Kasumi-1 (cell line): ENCODE measurements at regions not wholly inside any gene's neighbourhood (a gene's known extent, or its start where the extent isn't known, plus 50 kb on each side); places are given as distances from the start of the nearest gene placed in this dataset.
A peak's percentile ranks its signal among the peaks of the same experiment; 100 is the strongest.

ENCODE experiments used
- DNase-seq, 2 experiments: peaks; one replicate each; lab custom pipeline; 2025; lab: John Stamatoyannopoulos, UW

DNA sequence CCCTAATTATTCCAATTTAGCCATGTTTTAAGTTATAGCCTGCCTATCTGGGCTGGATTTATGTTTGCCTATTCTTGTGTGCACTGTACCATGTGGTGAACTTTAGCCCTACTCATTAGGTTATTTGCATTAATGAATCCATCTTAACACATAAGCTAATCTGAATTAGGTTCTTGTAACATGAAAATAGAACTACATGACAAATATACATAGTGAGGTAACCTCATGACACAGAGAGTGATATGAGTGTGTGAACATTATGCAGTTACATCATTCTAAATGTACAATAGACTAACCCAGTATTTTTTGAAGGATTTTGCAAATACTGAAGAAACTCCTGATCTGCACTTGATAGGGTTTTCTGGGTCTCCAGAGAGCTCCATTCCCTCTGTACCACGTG is 733.7 kb upstream of the CITED2 start:
- DNase-seq = no peak

DNA sequence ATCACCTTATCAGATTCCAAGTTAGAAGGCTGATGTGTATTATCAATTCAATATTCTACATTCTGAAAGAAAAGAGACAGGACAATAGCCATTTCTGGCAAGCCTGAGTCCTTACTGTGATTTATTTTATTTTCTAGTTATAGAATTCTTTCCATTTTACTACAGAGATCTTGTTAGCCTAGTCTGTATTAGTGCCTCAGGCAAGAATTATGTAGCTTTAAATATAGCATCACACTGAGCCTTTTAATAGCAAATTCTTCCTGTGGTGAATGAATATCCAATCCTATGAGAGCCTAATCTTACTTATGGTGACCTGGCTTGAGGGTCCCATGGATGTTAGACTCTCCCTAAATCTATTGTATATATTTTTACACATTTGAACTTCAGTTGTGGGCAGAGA is 732.8 kb upstream of the CITED2 start:
- DNase-seq = no peak

DNA sequence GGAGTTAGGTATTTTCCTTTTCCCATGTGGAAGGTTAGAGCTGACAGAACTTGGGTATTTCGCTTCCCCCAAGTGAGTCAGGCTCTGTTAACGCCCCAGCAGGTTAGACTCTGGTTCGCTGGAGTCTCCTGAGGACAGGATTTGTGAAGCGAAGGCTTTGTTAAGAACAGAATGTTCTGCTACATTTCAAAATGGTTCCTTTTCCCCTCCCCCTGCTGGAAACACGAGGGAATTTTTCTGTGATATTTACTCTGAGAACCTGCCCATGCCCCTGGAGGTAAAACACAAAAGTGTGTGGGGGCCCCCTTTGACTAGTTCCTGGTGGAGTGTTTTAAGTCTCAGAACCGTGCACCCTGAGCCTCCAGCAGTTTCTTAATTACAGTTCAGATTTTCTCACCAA is 731.4 kb upstream of the CITED2 start:
- peak; percentile 34 to 40 for DNase-seq

DNA sequence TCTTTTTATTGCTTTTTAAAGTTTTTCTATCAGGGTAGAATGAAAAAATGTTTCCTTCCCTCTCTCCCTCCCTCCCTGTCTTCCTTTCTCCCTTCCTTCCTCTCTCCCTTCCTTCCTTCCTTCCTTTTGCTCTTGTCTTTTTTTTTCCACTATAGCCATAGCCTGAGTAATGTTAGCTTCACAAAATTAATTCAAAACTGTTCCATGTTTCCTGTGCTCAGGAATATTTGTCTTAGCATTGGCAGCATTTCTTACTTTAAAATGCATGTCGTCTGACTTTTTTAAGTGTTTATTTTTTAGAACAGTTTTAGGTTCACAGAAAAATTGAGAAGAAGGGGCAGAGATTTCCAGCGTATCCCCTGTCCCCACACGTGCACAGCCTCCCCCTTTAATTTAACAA is 730.8 kb upstream of the CITED2 start:
- DNase-seq = no peak

DNA sequence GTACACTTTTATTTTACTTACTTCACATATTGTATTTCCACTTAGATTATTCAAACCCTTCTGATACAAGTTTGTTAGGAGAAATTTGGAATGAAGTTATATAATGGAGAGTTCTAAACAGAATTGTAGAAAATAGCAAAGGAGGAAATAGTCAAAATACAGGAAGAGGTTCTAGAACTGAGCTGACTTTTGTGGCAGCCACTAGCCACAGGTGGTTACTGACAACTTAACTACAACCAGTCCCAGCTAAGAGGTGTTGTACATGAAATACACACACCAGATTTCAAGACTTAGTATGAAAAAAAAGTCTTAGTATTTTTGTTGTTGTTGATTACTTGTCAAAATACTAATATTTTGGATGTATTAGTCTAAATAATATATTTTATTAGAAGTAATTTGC is 727.4 kb upstream of the CITED2 start:
- peak; percentile 14 for DNase-seq

DNA sequence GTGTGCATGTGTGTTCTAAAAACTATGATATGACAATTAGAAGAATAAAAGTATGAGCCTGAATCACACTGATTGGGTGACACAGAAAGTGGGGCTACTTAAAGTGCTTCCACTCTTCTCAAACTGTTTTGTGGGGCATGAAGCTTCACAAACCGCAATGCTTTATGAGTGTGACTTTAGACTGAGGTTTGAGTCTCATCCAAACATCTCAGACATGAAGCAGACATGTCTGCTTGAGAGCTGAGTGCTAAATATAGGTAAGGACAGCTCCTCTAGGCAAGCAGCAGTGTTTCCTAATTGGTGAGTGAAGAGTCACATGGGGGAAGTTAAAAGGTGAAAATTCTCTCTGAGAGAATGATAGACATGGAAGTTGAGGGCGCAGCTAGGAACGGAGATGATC is 726.9 kb upstream of the CITED2 start:
- DNase-seq = no peak

DNA sequence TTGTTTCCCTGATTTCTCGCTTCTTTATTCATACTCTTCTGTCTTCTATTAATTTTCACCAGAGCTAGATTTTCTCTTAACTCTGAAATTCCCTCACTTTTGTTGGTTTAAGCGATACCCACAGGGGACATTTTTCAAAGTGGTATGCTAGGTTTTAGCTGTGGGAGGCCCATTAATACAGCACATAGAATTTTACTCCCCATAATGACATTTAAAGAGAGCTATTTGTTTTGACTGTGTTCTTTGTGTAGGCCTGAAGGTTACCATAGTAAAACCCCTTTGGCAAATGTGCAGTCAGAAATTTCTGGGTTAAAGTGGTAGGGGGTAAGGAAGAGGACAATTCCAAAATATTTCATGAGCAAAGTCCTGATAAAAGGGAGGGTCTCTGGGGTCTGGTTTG is 721.1 kb upstream of the CITED2 start:
- DNase-seq = no peak

DNA sequence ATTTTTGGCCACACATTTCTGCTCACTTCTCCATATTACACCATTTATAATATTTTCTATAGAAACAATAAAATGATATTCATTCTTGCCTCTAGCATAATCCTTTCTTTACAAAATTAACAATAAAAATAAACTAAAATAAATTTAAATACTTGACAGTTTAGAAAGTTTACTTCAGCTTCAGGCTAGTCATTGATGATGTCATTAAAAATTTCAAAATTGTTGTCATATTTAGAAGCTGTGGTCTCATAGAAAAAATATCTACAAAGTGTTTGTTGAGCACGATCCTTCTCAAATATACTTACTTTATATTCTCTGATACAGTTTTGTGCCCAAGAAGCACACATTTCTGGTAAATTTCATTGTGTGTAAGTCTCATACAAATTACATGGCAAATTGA is 717.4 kb upstream of the CITED2 start:
- no peak for DNase-seq

DNA sequence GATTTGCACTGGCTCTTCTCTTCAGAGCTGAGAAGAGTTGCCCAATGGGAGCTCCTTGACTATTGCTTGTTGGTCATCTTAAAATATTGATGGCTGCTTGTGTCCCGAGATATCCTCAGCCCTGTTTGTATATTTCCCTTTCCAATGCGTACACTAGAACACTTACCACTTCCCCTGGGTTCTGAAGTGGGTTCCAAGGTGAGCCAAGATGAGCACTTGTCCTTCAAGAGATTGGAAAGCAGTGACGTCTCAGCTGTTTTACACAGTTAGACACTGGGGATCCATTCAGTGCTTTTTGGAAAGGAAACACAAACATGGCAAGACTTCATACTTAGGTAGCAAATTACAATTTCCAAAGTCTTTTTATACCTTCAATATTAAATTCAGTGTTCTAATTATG is 716.4 kb upstream of the CITED2 start:
- no peak for DNase-seq

DNA sequence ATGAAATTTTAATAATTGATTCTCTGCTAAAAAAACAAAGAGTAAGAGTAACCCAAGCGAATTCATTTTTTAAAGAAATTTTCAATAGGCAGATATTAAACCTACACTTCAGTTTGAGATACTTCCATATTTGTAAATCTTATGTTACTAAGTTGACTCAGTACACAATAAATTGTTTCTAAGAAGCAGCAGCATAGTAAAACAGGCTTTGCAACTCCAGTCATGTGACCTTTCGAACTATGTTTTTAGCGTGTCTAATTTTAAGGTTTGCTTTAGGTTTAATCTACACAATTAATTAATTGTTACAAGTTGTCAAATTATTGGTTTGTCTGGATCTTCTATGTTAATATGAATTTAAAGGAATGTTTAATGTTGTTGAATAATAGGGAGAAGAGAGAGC is 708.9 kb upstream of the CITED2 start:
- no peak for DNase-seq

DNA sequence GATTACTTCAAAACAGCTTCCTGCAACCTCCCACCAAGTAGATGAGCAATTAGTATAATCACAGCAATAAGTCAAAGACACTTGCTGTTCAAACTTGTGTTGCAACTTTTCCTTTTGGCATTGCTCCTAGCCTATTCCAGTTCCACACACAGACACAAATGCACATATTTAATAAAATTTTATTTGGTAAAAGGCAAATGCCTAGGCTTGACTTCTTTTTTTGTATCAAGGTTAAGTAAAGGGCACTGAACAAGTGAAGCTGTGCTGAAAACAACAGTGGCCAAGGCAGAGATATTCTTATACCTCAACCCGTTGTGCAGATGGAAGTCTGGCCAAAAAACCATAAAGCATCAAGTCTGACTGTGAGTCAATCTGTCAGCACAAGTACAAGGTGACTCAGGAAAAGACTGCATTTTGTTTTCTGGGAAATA is 708.4 kb upstream of the CITED2 start:
- DNase-seq = no peak

DNA sequence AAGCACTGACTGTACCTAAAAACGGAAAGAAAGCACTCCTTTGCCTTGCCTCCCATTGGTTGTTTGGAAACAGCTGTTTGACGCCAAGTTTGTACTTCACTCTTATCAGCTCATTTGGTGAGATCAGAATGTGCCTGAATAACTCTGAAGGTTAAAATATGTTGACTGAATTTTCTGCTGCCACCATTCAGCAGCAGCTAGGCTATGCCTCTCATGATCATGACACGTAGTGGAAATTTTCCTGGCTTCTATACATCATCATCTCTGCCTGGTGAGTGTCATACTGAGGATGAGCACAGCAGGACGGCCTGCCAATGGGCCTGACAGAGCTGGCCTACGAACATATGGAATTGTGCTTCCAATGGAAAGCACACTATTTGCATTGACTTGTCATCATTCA is 704.9 kb upstream of the CITED2 start:
- no peak for DNase-seq

DNA sequence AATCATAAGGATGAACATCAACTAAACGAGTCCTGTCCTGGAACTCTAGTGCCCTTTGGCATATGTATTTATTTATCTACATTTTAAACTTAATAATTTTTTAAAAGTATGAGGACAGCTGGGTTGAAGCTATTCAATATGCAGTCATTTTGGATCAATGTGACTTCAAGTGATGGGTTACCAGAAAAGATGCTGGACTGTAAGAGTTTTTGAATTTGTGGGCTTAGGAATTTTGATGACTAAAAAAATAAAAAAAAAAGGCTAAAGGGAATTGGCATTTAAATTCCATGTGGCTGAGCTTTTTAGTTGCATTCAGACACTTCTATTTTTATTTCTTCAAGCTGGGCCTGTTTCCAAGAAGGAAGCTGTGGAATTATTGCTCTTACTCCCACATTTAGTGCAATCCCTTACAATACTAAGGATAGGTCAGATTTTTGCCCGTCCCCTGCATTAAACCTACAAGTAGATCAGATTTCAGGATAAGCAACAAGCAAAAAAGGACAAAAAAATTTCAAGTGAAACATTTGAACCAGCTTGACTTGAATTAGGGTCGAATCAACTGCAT is 704.2 kb upstream of the CITED2 start:
- DNase-seq = peak in 1 of 2 experiments; percentile 7

DNA sequence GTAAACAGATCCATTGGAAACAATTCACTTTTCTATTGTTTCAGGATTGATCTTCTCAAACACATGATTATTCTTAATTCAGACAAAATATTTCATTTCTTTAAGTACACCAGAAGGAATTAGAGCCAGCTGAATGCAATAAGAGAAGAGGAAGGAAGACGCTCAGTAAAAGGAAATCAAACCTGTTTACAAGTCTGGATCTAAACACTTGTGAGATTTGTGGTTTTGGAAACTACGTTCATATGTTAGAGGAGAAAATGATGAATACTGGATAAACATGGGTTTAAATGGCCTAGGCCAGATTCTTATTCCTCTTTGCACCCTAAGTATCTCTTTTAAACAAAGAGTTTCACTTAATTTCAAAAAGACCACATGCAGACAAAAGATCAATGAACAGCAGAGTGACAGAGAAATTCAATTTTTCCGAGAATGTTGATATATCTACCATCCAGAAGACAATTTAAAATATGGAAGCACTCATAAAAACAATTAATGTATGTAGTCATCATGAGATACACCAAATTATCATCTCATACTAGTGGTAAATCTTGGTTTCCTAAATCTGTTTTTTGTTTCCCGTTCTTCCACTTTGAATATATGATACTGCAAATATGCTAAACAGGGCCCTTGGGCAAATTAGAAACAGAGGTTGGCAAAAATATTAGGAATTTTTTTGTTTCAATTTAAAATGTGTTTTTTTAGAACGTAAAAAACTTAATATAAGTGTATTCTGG is 703.5 kb upstream of the CITED2 start:
- DNase-seq = no peak

DNA sequence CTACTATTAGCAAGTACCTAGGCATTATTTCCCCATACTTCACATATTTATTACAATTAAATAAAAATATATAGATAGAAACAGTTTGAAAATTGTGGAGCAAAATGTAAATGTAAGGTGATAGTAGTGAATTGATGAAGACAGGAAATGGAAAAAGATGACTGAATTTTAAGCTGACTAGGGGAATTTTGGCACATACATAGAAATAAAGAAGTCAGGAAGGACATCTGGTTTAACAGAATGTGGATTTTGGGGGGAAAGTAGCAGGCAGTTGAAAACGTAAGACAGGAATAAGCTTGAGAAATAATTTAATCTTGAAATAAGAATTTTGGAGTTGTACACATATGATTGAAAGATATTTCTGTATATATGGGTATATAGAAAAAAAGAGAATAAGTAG is 701.7 kb upstream of the CITED2 start:
- DNase-seq = no peak

DNA sequence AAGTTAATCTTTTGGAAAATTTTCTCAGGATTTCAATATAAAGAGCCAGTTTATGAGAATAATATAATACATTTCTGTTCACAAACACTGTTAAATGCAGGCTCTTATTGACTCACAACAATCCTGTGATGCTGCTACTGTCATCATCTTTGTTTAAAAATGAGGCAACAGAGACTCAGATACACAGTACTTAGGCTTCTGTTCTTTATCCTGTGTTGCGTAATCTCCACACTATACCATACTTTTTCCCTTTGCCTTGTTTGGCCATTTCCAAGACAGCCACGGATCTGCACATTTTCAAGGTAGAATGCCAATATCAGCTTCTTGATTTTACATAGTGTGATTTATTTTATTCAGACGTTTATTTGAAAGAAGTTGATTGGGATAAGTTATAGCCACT is 699.0 kb upstream of the CITED2 start:
- no peak for DNase-seq

DNA sequence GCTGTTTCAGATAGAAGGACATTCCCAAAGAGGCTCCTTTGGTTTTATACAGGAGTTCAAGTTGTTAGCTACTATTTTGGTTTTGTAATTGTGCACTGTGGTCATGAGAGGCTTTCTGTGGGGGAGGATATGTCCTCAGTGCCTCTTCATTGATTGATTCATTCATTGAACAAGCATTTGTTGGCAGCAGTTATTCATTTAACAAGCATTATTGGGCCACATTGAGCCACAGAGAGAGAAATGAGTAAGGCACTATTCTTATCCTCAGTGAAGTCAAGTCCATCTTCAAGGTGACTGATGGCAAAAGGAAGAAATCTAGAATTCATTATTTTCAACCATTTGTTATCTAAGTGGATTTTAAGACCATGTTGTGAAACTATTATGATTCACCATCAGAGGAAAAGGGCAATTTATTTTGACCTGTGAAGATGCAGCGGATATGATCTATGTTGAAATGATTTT is 697.2 kb upstream of the CITED2 start:
- DNase-seq = no peak

DNA sequence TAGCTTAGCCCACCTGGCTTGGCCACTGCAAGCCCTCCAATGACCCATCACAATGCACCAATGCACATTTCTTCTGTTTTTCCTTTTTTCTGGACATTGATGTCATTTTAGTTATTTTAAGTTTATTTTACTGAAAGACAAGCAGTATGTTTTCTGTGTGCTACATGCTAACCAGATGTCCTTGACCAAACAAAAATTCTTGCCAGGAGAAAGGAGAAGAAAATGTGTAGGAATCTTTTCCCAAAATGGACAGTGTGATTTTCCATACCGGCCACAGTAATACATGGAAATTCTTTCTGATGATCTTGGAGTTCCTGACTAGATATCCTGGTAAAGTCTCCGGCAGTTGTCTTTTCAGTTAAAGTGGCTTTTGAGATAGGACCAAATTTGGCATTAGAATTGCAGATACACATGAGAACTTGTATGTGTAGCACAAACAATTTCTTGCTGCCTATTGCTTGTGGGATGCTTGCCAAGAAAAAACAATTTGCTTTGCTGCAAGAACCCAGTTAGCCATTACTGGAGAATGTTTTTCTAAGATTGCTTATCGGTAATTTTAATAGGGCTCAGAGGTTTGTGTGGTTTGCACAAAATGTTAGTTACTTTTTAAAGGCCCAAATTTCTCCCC is 696.5 kb upstream of the CITED2 start:
- DNase-seq = no peak

DNA sequence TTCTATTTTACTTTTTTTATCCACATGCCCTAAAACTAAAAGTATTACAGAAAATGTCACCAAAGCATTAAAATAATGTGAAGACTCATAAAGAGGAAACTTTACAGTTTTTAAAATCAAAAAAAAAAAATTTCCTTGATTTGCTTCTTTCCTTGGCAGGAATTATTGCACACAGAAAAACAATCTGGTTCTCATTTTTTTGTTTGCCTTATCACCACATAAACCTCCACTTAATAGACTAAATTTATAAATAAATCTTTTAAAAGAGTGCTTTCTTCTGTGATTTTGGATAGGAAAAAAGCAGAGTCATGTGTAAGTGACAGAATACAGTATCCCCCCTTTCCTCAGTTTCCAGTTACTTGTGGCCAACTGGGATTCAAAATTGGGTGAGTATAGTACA is 695.1 kb upstream of the CITED2 start:
- no peak for DNase-seq

DNA sequence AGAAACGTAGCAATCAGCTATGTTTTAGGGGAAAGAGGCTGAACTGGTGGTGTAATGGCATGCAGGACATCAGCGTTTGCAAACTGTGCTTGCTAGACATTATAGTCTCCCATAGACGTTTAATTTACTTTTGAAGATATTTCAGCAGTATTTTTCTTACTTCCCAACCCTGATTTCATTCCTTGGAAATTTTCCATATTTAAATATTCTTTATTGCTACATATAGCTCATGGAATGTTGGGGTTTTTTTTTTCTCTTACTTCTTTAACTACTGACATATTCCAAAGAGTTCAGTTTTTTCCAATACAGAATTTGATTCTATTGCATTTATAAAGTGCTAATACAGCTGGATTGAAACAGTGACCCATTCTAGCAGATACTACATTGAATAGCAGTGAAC is 694.4 kb upstream of the CITED2 start:
- DNase-seq = no peak

DNA sequence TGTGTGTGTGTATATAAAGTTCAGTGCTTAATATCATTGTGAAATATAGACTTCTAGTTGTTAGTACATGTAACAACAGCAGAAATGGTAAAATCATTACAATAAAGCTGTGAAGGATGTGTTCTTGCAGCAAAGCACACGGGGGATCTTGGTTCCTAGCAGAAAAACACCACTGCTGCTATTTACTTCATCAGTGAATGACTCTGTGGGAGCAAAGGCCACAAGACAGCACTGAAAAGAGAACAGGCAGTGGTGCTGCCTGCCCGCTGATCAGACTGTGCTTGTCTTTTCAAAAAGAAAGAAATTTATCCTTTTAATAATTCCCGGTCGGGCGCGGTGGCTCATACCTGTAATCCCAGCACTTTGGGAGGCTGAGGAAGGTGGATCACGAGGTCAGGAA is 689.9 kb upstream of the CITED2 start:
- DNase-seq = no peak

DNA sequence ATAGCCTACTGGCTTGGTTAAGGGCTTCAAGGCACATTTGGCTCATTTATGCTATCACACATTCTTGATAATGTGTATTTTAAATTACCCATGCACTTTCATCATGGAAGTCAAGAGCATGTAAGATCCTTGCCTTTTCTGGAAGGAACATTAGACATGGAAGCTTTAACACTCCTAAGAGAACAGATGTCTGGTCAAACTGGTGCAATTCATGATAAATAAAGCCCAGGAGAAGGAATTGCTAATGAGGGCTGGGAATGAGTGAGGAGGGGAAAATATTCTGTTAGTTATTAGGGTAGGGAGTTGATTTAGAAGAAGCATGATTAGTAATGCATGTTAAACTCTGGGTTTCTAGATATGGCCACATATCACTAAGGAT is 688.6 kb upstream of the CITED2 start:
- DNase-seq = no peak
